HepG2 (cell line): ENCODE measurements at regions not wholly inside any gene's neighbourhood (a gene's known extent, or its start where the extent isn't known, plus 50 kb on each side); places are given as distances from the start of the nearest gene placed in this dataset.

ENCODE experiments used
- ATAC-seq: fragments of 200-7000 bp; cut with Tn5 transposase; 3 replicates; pipeline ENCODE4 v1.9.1; 2020; ENCODE audit warnings: mild to moderate bottlenecking, moderate library complexity
- BruUV-seq: library from RNA; stranded (reverse); fragments of 400-500 nt; replicated peaks from 2 replicates; lab custom pipeline; 2021; lab: Mats Ljungman, UMichigan
- CTCF ChIA-PET: fragments of 300-600 bp; formaldehyde crosslinking; extraction: SDS; loops from one replicate; lab custom pipeline; 2021; ENCODE audit warnings: low total read pairs, inconsistent platforms, low intra/inter-chr PET ratio; lab: Yijun Ruan, JAX
- POLR2A ChIA-PET: fragments of 350-600 bp; sonication (Branson Sonifier 250); formaldehyde crosslinking; loops from one replicate; lab custom pipeline; 2020; ENCODE audit warnings: antibody characterized with exemption, inconsistent platforms; lab: Yijun Ruan, JAX
- DNase-seq: peaks from one replicate; pipeline ENCODE4 v3.0.0-alpha.2; 2015; ENCODE audit warnings: low spot score
- FAIRE-seq: peaks from 3 replicates; lab custom pipeline; 2011; peaks lifted over from hg19 to GRCh38; lab: Jason Lieb, UNC
- H2AFZ ChIP-seq: one replicate; pipeline ENCODE4 v1.6.1; 2011; ENCODE audit warnings: low read length, inconsistent platforms
- H3K27ac ChIP-seq: fragments of 300-600 bp; 3 replicates; pipeline ENCODE4 v1.8.0; 2011; ENCODE audit warnings: mixed run types, mild to moderate bottlenecking, mixed read lengths, low read length, inconsistent platforms; ENCODE audit not compliant: insufficient read depth; ENCODE audit errors: extremely low read length
- H3K27me3 ChIP-seq, 2 experiments: fragments of 200-600 bp in 1 of 2; 2 replicates in 1 of 2; 3 replicates in 1 of 2; pipeline versions ENCODE4 v1.6.0 to v1.8.0; 2011; ENCODE audit warnings: low read length in 2 of 2, mild to moderate bottlenecking in 2 of 2, moderate library complexity in 2 of 2, inconsistent platforms in 1 of 2; ENCODE audit not compliant: insufficient read depth in 2 of 2, control insufficient read depth in 1 of 2
- H3K36me3 ChIP-seq, 2 experiments: fragments of 200-600 bp in 1 of 2; replicated peaks in 1 of 2; 2 replicates in 1 of 2; 3 replicates in 1 of 2; pipeline versions ENCODE4 v1.5.1 to v1.8.0; 2011; ENCODE audit warnings: low read length in 2 of 2, inconsistent platforms in 1 of 2; ENCODE audit not compliant: insufficient read depth in 2 of 2, control insufficient read depth in 1 of 2
- H3K4me1 ChIP-seq: 2 replicates; pipeline ENCODE4 v1.5.1; 2012; ENCODE audit warnings: low read length, inconsistent platforms; ENCODE audit not compliant: insufficient read depth
- H3K4me2 ChIP-seq: 2 replicates; pipeline ENCODE4 v1.6.0; 2011; ENCODE audit warnings: low read depth, low read length, inconsistent platforms
- H3K4me3 ChIP-seq, 3 experiments: fragments of 200-600 bp in 1 of 3; sonication (generic), shearing (Covaris generic) in 1 of 3; replicated peaks in 1 of 3; 2 replicates each; pipeline ENCODE4 v1.5.1; 2011 to 2016; ENCODE audit warnings: low read length in 3 of 3, inconsistent platforms in 2 of 3, low read depth in 2 of 3, mild to moderate bottlenecking in 2 of 3, control low read depth in 1 of 3, mixed read lengths in 1 of 3; ENCODE audit not compliant: insufficient read depth in 1 of 3
- H3K79me2 ChIP-seq: one replicate; pipeline ENCODE4 v1.6.1; 2011; ENCODE audit warnings: low read length, inconsistent platforms; ENCODE audit not compliant: insufficient read depth
- H3K9ac ChIP-seq: 2 replicates; pipeline ENCODE4 v1.6.0; 2011; ENCODE audit warnings: mild to moderate bottlenecking, low read depth, low read length, inconsistent platforms; ENCODE audit not compliant: insufficient read depth
- H3K9me3 ChIP-seq: 2 replicates; pipeline ENCODE4 v1.5.1; 2012; ENCODE audit warnings: mild to moderate bottlenecking, low read length
- H4K20me1 ChIP-seq: 2 replicates; pipeline ENCODE4 v1.6.0; 2011; ENCODE audit warnings: inconsistent platforms, mild to moderate bottlenecking, low read length, moderate library complexity; ENCODE audit not compliant: insufficient read depth
- FLYWCH1 ChIP-seq: sonication (generic); formaldehyde crosslinking; IDR thresholded peaks from 2 replicates; pipeline ENCODE4 v1.8.1; 2023; ENCODE audit warnings: mild to moderate bottlenecking, missing genetic modification reagents
- HCFC1 ChIP-seq: fragments of 150-350 bp; IDR thresholded peaks from 2 replicates; pipeline ENCODE4 v1.6.1; 2014; ENCODE audit warnings: low read depth, low read length
- NR1H2 ChIP-seq: sonication (generic); formaldehyde crosslinking; IDR thresholded peaks from 2 replicates; pipeline ENCODE4 v1.8.1; 2022; ENCODE audit warnings: low read depth, missing genetic modification reagents, borderline replicate concordance
- PAF1 ChIP-seq: IDR thresholded peaks from 2 replicates; pipeline ENCODE4 v1.6.1; 2016; ENCODE audit warnings: missing genetic modification reagents, missing compliant biosample characterization
- TOE1 ChIP-seq: sonication (generic); formaldehyde crosslinking; IDR thresholded peaks from 2 replicates; pipeline ENCODE4 v1.4.0; 2020; ENCODE audit warnings: mild to moderate bottlenecking, missing genetic modification reagents
- ZC3H13 ChIP-seq: sonication (generic); formaldehyde crosslinking; IDR thresholded peaks from 2 replicates; pipeline ENCODE4 v1.8.1; 2023; ENCODE audit warnings: mild to moderate bottlenecking, missing genetic modification reagents, moderate library complexity
- ZNF17 ChIP-seq: sonication (generic); formaldehyde crosslinking; IDR thresholded peaks from 2 replicates; pipeline ENCODE4 v1.5.0; 2020; ENCODE audit warnings: mild to moderate bottlenecking, missing genetic modification reagents
- ZNF619 ChIP-seq: sonication (generic); formaldehyde crosslinking; IDR thresholded peaks from 2 replicates; pipeline ENCODE4 v1.4.0; 2020; ENCODE audit warnings: mild to moderate bottlenecking, missing genetic modification reagents
- ZSCAN9 ChIP-seq: IDR thresholded peaks from 2 replicates; pipeline ENCODE4 v1.6.1; 2016; ENCODE audit warnings: borderline replicate concordance
- WGBS: methylation state at CpG from one replicate; pipeline ENCODE4 v1.1.6; 2017; ENCODE audit warnings: low lambda C conversion rate; 5-methylcytosine and 5-hydroxymethylcytosine counted together
- in situ Hi-C: cut with HindIII; loops from 2 replicates; pipeline ENCODE4 v1.10.0; 2017; ENCODE audit warnings: low pct_unique_long_range_greater_than_20kb; ENCODE audit not compliant: extremely low pct_ligation_motif_present
- intact Hi-C: fragments of 100-400 bp; cut with micrococcal nuclease; formaldehyde crosslinking; loops from one replicate; pipeline ENCODE4 v1.10.0; 2022; ENCODE audit not compliant: unreplicated experiment
- TF ChIP-seq, protein P1 (sequence below): sonication (generic); formaldehyde crosslinking; IDR thresholded peaks from 2 replicates; pipeline ENCODE4 v1.5.0; 2020; ENCODE audit warnings: mild to moderate bottlenecking, low read depth, missing genetic modification reagents, borderline replicate concordance
- TF ChIP-seq, protein P2 (sequence below): sonication (generic); formaldehyde crosslinking; IDR thresholded peaks from 2 replicates; pipeline ENCODE4 v1.8.0; 2023; ENCODE audit warnings: mild to moderate bottlenecking, missing genetic modification reagents

DNA sequence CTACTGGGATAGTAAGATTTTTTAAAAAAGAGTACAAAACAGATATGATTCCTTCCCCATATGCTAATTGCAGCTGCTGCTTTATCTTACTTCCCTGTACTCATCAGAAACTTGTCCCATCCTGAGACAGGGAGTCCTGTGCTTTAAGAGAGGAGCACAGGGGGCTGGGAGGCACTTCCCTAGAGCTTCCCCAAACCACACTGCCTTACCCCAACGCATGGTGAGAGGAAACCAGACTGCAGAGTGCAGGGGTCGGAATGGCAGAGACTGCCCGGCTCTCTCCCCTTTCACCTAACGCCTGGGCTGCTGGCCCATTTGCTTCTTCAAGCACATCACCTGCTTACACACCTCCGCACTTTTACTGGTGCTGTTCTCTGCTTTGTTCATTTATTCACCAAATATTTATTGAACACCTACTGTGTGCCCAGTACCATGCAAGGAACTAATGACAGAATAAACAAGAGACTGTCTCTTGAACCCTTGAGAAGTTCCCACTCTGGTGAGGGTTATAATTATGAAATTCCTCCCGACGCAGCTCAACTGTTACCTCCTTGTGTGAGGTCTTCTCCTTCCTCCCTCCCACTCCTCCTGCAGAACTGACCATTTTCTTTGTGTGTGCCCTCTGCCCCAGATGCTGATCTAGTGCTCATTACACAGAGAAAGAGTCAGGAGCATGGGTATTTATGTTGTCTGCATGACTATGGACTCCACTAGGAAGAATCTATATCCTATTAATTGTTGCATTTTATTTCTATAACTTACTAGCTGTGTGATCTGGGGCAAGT lies 289.7 kb downstream of the TCF7L2 start:
- Histone ChIP-seq H3K9ac (no peak overlapping the region), H3K36me3 (no peaks in the 10 kb centered on the region), H3K79me2 (no peaks in the 10 kb centered on the region), H3K27ac (no peak overlapping the region), H2AFZ (no peak overlapping the region), H4K20me1 (no peaks in the 10 kb centered on the region), H3K27me3 (peaks cover 3 to 24% of the 10 kb centered on the region in 2 experiments; a peak in 2 of 5 replicates), H3K4me1 (no peaks in the 10 kb centered on the region), H3K4me3 (no peak overlapping the region), H3K4me2 (no peak overlapping the region), H3K9me3 (no peaks in the 10 kb centered on the region)
- ChIA-PET POLR2A (no interaction called here), CTCF (no interaction called here)
- BruUV-seq, result no TSS peak
- no peak for ATAC-seq
- no peak for TF ChIP-seq NR1H2 (CRISPR knock-in tag)
- no peak for TF ChIP-seq PAF1 (CRISPR knock-in tag)
- TF ChIP-seq TOE1 (CRISPR knock-in tag), result no peak
- TF ChIP-seq, protein P1, sequence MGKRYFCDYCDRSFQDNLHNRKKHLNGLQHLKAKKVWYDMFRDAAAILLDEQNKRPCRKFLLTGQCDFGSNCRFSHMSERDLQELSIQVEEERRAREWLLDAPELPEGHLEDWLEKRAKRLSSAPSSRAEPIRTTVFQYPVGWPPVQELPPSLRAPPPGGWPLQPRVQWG, result no peak
- no peak for TF ChIP-seq HCFC1
- TF ChIP-seq ZNF619 (CRISPR knock-in tag), result no peak
- no peak for TF ChIP-seq FLYWCH1
- TF ChIP-seq, protein P2, sequence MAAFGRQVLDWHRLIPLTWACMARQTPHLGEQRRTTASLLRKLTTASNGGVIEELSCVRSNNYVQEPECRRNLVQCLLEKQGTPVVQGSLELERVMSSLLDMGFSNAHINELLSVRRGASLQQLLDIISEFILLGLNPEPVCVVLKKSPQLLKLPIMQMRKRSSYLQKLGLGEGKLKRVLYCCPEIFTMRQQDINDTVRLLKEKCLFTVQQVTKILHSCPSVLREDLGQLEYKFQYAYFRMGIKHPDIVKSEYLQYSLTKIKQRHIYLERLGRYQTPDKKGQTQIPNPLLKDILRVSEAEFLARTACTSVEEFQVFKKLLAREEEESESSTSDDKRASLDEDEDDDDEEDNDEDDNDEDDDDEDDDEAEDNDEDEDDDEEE, result no peak
- TF ChIP-seq ZSCAN9, result no peak
- no peak for TF ChIP-seq ZC3H13 (CRISPR knock-in tag)
- no peak for TF ChIP-seq ZNF17 (CRISPR knock-in tag)
- in situ Hi-C loops (no loop called here), intact Hi-C loops (no loop called here)
- FAIRE-seq, result no peak
- 31% methylated on average over 7 of the region's 7 CpGs for WGBS
- DNase-seq, result no peak
